EH (cell line): ENCODE measurements at regions not wholly inside any gene's neighbourhood (a gene's known extent, or its start where the extent isn't known, plus 50 kb on each side); places are given as distances from the start of the nearest gene placed in this dataset.
"Not testable (repeated sequence)": the region's sequence is repeated elsewhere in the genome, so short reads cannot be mapped to it uniquely, and the experiment has no call there.

Experiments used
- DNase-seq: peaks from one replicate; pipeline ENCODE4 v3.0.0-alpha.2; 2015; ENCODE audit warnings: low read depth

DNA sequence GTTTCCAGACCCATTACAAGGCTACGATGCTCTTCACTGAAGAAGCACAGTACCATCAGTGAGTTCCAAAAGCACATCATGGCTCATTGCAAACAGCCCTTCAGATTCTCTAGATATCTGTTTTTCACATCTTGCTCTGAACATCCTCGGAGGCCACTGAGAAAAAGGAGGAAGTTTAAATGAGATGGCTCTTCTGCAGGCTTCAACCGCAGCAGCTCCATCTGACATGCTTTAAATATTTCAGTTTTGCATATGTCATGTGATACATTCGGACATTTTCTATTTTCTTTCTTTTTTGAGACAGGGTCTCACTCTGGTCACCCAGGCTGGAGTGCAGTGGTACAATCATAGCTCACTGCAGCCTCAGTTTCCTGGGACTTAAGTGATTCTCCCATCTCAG, 396.8 kb downstream of the NPIPA8 start:
- DNase-seq: no peak

DNA sequence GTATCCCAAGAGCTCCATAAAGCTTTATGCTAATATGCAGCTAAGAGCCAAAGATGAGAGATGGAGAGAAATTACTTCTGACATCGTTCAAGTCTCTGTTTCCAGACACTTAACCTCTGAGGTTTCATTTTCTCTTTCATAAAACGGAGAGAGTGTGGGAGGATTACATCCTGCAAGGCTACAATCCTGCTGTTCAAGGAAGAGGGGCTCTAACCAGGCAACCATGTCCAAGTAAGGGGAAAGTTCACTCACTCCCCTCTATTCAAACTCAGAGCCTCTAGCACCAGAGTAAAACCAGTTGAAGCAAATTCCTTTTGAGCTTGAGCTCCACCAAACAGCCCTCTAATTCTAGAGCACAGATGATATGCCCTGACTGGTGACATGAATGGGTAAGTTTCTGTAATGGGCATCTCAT, 397.4 kb downstream of the NPIPA8 start:
- no peak for DNase-seq

DNA sequence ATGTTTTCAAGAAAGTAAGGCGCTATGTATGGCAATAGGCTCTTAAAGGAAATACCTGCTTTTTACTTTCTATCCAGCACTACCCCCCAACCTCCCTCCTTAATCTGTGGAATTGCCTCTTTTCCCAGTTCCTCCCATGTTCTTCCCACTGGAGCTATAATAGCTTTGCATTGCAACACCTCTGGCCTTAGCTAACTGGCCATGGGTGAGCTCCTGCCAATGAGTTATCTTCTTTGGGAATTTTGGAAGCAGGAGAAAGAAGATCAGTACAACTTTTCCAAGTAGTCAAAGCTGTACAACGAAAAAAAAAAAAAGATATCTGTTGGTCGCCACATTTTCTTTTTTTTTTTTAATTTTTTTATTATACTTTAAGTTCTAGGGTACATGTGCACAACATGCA, 398.0 kb downstream of the NPIPA8 start:
- no peak for DNase-seq

DNA sequence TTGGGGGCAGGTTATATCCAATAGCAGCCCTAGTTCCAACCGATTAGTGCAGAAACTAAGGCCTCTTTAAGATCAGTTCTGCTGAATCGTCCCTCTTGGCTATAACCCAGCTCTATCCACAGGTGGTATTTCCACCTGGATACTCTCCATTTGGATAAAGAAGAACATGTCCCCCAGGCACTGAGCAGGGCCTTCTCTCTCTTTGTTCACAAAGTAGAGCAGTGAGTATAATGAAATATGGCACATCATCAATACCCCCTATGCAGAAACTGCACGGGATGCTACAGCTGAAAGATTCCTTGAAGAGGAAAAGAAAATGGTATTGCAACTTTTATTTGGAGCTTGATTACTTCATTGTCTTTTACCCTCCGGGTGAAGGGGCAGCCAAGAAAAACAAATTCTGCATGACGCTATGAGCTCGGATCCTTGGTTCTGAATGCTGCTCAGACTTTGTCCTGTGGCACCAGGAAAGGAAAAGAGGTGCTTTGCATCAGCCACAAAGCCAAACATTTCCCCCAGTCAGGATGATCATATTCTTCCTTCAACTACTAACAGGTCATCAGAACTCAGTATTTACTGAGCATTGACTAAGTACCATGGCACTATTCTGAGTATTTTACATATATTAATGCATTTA, 399.7 kb downstream of the NPIPA8 start:
- no peak for DNase-seq

DNA sequence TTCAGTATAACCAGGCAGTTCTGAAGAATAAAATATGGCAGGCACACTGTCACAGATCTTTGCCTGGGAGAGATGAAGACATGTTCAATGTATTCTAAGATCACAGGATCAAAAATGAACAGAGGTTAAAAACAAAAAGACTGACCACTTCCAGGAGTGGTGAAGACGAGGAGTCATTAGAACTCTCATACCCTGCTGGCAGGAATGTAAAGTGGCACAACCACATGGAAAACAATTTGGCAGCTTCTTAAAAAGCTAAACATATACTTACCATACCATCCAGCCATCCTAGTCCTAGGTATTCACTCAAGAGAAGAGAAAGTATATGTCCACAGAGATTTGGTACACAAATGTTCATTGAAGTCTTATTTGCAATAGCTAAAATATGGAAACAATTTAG, 406.3 kb downstream of the NPIPA8 start:
- peak; percentile 11 for DNase-seq

DNA sequence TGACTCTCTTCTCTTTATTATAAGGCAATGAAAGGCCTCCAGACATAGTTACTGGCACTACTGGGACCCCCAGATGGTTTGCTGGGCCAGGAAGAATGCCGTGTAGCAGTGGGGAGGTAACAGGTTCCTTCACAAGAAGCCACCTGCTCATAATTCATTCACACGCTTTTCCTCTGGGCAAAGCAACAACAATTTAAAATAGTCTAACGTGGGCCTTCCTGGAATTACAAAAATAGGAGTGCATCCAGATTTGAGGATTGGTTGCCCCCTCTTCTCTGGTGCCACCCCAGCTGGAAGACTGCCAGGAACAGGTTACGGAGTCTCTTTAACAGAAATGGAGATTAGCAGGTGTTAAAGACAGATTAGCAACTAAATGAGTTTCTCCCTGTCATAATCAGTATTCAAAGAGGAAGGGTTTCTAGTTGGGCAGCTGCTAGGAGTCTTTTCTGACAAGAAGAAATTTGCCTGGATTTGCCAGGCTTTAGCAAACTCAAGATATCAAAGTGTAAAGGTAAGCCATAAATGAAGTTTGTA, 409.6 kb downstream of the NPIPA8 start:
- DNase-seq: no peak

DNA sequence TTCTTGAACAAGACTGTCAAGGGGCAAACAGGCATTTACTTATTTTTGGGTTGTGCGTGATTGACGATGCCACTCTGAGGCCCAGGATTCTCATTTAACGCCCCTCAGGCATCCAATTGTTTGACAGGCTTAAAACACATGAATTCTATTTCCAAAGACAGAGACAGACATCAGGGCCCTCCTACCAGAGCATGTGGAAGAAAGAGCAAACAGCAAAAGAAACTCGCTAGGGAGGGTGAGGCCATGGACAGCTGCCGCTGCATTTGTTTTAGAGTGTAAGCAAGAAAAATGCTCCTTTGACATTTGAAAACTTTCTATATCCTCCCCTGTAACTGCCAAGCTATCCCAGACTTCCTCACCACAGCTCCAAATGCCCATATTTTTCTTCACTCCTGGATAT, 410.1 kb downstream of the NPIPA8 start:
- DNase-seq: no peak

DNA sequence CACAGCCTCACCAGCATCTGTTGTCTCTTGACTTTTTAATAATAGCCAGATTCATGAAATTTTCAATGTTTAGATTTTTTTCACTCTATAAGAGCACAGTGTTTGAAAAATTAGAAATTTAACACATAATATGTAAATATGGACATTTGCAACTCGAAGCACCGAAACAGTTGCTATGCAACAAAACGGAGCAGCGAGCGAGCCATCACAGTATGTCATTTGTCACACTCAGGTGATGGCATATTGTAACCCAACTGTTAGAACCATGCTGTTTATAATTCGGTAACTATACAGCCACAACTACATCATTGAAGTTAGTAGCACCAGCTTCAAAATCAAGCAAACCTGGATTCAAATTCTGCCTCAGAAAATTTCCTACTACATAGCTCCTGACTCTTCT, 410.8 kb downstream of the NPIPA8 start:
- DNase-seq: no peak

DNA sequence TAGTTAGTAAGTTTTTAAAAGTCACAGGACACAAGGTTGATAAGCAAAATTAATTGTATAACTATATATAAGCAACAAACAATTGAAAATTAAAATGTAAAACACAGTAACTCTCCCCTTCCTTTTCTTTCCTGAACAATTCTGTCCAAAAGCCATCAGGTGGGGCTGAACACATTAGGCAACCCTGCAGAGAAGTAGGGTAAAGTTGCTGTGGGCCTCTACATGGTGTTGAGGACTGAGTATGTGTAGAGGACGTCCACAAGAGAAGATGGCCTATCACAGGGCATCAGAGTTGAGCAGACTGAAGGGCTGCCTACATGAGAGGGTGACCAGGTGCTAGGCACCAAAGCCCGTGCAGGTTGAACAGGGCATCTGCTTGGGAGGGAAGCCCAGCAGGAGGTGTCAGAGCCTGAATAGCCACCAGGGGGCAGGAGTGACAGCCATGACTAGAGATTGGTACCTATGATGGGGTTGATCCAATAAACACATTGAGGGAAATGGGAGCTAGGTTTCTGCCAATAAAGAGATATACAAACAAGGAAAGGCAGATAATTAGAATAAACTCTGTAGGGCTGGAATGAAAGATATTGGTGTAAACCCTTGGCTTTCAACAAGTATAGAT, 415.1 kb downstream of the NPIPA8 start:
- DNase-seq: peak; percentile 37

DNA sequence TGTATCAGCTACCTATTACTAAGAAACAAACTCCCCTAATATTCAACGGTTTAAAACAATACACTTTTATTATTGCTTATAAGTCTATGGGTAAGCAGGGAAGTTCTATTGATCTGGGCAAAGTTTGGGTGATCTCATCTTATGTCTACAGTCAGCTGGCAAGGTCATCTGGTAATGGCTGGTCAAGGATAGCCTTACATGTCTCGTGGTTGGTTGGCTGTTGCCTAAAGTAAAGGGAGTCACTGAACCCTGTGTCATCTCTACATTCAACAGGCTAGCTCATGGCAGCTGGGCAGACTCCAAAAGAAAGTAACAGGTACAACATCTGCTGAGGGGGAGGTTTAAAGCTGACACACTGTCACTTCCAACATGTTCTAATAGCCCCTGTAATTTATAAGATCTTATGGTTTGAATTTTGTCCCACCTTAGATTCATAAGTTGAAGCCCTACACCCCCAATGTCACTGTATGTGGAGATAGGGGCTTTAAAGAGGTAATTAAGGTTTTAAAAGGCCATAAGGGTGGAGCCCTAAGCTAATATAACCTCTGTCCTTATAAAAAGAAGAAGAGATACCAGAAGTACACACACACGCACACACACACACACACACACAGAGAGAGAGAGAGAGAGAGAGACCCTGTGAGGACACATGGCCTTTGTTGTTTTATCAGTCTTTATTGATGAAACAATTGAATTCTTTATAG, 419.1 kb downstream of the NPIPA8 start:
- DNase-seq: no peak

DNA sequence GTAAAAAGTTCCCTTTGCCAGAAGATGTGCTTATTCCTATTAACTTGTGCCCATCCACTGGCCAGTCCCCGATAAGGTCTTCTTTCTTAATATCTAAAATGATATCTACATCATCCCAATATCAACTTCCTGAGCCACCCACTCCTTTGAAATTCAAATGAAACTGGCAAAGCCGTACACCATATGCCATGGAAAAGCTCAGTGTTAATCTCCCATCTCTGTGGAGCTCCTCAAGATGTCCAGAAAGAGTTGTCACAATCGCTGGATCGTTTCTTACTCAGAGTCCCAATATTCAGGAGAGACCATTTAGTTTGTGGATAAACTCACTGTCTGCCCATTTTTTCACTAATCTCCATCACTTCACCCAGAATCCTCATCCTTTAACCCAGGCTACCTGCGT, 420.7 kb downstream of the NPIPA8 start:
- no peak for DNase-seq

DNA sequence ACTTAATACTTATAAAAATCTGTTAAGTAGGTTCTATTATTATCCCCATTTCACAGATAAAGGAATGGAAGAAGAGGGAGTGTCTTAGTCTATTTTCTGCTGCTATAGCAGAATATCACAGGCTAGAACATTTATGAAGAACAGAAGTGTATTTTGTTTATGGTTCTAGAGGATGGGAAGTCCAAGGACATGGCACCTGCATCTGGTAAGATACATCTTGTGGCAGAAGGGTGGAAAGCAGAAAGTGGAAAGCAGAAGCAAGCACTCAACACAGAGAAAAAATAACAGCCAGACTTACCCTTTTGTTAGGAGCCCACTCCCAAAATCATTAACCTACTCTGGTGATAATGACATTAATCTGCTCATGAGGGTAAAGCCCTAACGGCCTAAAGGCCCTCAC, 422.4 kb downstream of the NPIPA8 start:
- no peak for DNase-seq

DNA sequence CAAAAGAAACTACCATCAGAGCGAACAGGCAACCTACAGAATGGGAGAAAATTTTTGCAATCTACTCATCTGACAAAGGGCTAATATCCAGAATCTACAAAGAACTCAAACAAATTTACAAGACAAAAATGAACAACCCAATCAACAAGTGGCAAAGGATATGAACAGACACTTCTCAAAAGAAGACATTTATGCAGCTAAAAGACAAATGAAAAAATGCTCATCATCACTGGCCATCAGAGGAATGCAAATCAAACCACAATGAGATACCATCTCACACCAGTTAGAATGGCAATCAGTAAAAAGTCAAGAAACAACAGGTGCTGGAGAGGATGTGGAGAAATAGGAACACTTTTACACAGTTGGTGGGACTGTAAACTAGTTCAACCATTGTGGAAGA, 425.0 kb downstream of the NPIPA8 start:
- not testable (repeated sequence) for DNase-seq

DNA sequence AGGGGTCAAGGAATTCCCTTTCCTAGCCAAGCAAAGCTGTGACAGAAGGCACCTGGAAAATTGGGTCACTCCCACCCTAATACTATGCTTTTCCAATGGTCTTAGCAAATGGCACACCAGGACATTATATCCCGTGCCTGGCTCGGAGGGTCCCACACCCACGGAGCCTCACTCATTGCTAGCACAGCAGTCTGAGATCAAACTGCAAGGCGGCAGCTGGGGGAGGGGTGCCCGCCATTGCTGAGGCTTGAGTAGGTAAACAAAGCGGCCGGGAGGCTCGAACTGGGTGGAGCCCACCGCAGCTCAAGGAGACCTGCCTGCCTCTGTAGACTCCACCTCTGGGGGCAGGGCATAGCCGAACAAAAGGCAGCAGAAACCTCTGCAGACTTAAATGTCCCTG, 429.9 kb downstream of the NPIPA8 start:
- DNase-seq: not testable (repeated sequence)

DNA sequence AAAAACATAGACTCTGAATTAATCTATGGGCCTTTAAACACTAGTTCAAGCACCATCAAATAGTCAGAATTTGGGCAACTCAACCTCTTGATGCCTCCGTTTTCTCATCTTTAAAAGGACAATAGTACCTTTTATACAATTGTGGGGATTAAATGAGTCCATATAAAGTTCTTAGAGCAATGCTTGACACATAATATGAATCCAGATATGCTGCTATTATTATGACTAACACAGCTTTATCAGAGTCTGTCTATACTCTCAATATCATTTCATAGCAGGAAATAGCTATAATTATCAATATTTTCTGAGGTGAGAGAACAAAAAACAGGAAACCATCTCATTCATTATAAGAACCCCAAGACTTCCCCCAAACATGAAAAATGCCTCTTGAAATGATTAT, 430.5 kb upstream of the XYLT1 start:
- no peak for DNase-seq

DNA sequence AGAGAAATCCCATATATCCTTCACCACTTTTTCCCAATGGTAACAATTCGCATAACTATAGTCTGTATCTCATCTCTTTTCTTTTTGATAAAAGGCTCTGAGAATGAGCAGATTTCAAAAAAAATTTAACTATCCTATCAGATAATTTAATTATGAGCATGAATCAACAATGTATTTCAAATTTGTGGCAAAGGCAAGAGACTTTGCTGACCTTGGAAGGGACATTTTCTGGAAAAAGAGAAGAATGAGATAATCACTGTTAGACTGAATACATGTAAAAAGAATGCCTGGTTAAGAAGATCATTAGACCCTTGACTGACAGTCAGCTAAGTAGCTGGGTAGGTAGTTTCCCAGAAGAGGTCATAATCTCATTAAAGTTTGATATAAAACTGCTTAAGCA, 428.4 kb upstream of the XYLT1 start:
- no peak for DNase-seq

DNA sequence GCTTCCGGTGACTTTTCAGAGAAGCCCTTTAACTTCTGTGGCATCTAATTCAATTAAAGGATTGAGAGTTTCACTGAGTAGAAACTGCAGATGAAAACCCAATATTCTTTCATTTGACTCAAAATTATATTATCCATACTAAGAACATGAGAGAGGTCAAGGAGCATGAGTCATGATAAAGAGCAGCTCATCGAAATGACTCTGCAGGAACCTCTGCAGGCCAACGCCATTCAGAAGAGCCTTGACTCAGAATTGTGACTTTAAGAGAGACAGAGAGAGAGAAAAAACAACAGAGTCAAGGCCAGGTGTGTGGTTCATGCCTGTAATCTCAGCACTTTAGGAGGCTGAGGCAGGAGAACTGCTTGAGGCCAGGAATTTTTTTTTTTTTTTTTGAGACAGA, 417.2 kb upstream of the XYLT1 start:
- DNase-seq: peak; percentile 10

DNA sequence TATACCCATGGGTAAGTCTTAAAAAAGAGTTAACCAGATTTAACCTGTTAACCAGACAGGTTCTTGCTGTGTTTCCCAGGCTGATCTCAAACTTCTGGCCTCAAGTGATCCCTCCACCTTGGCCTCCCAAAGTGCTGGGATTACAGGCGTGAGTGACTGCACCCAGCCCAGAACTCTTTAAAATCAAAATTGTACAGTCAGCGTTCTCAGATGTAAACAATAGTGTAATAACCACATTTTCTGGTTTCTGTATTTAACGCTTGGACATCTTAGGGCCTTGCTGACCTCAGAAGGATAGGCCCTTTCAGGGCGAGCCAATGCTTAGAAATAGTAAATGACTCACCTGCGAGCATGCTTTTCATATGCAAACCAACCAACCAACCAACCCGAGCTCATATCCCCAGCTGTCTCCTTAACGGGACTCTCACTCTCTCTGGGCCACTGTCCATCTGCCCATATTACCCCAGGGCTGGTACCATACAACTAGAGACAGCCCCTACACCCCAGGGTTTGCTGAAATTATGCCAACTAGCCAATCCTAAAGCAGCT, 415.0 kb upstream of the XYLT1 start:
- DNase-seq: no peak

DNA sequence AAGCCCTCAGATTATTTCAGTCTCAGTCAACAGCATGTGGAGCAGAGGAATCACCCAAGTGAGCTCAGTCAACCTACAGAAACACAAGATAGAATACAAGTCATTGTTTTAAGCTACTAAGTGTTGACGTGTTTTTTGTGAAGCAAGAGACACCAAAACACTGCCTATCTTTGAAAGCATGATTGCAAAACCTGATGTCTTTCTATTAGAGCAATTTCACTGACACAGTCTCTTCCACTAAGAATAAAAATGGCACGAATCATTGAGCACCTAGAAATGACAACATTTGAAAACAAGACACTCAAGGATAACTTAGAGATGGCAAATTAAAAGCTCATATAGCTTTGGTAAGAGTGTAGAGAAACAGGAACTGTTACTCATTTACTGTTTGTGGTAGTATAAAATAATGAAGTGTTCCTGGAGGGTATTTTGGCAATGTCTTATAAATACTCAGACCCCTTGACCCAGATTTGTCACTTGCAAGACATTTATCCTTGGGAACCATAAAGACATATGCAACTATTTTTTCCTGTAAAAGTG, 407.1 kb upstream of the XYLT1 start:
- DNase-seq: no peak

DNA sequence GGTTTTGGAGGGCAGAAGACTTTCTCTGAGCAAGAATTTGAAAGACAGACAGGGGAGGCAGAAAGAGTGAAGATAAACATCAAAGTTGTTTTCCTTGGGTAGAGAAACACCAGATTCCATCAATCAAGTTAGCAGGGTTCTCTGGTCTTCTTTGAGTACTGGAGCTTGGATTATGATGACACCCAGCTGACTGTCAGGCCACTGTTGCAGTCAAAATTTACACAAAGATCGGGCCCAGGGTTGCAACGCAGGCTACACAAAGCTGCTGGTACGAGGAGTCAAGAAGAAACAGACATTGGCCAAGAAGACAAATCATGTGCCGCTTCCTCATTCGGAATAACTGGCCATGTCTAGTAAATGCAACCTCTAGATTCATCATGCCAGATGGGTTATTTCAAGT, 396.2 kb upstream of the XYLT1 start:
- DNase-seq: no peak

DNA sequence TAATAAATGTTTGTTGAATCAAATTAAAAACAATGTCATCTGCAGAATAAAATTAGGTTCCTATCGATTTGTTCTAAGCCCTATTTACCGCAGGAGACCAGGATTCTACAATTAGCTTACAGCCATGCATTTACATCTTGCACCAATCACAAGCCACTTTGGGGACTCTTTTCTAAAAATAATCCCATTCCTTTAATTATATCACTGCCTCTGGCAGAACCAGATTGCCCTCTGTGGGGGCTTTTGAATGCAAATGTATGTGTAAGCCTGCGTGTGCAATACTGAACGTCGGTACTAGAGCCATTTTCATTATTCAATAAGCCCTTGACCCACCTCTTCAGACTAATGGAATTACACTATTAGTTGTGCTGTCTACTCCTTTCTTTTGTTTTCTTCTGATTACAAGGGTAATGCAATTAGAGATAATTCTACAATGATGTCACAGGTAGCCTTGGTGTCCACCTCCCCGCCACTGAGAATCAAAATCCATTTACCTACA, 391.3 kb upstream of the XYLT1 start:
- DNase-seq: no peak

DNA sequence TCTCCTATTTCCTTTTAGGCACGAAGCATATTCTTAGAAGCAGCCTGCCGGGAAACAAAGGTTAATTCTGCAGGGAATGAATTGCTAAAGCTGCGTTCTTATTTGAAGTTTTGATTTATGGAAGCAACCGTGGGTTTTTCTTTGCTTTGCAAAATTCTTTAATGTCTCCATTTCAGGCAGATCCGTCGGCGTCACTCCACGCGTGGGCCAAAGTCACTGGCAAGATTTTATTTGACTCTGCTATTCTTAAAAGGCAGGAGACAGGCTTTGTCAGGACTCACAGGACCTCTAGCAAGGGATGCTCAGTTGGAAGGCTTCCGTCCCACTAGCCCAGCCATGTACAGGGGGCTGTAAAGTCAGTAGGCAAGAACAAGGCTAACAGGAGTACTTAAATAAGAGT, 387.3 kb upstream of the XYLT1 start:
- no peak for DNase-seq

DNA sequence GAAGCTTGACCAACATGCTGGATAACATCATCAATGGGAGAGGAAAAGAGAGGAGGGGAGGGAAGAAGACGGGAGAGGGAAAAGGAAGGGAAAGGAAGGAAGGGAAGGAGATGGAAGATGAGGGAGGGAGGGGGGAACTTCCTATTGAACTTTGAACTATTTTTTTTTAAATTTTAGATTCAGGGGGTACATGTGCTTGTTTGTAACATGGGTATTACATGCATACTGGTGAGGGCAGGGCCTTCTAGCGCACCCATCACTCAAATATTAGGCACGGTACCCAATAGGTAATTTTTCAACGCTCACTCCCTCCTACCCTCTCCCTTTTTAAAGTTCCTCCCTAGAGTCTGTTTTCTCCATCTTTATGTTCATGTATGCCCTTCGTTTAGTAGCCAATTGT, 383.2 kb upstream of the XYLT1 start:
- DNase-seq: no peak
